ENCODE measurements at regions not wholly inside any gene's neighbourhood (a gene's known extent, or its start where the extent isn't known, plus 50 kb on each side); places are given as distances from the start of the nearest gene placed in this dataset.
A peak's percentile ranks its signal among the peaks of the same experiment; 100 is the strongest.

DNA sequence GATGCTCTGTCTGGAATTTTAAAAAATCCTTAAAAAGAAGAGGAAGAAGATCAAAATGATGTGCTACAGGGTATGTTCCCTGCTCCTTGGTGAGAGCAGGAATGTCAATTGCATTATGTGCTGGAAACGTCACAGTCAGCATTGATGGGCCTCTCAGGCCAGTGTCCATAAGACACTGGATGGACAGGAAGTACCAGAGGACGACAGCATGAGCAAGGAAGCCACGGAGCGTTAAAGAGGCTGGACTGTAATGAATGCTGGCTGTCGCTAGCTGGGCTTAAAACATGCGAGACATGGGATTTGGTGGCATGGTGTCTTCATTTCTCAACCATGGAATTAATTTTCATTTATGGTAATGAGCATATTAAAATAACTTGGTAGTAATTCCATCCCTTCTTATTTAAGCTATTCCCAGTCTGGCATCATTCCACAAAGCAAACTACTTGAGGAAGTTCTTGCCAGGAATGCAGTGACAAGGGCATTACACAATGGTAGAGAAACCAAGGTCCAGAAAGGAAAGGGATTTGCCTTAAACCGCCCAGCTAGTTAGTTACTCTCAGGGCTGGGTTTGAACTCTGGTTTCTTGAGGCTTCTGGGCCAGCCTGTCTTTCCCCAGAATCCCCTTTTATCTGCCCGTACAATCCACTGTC, 166.6 kb upstream of the SOX4 start:
- DNase-seq (ENCODE audit: low spot score) = no peak

DNA sequence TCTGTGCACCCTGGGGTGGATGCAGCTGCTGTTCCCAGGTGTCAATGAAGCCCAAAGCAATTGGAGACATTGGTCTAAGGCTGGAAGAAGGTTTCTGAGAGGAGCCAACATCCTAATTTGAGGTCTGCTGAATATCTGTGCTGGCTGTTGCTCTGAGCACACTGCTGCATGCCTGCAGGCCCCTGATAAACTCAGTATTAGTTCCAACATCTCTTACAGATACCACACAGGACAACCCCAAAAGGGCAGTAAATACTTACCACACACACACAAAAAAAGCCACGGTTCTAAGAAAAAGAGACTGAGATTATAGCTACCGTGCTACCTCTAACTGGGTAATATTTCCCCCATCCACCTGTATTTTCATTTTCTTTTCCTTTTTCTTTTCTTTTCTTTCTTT, 164.3 kb upstream of the SOX4 start:
- DNase-seq (ENCODE audit: low spot score) = no peak

DNA sequence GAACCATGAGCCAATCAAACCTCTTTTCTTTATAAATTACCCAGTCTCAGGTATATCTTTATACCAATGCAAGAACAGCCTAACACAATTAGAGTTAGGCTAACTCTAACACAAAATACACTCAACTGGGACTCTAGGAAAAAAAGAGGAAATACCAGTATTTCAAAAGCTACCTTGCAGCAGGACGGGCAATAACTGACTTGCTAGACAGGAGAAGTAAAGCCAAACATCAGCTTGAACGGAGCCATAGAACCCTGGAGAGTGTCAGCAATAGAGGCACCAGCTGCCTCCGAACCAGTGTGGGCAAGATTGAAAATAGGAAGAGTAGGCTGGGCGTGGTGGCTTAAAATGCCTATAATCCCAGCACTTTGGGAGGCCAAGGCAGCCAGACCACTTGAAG, 162.0 kb upstream of the SOX4 start:
- DNase-seq (ENCODE audit: low spot score) = no peak

DNA sequence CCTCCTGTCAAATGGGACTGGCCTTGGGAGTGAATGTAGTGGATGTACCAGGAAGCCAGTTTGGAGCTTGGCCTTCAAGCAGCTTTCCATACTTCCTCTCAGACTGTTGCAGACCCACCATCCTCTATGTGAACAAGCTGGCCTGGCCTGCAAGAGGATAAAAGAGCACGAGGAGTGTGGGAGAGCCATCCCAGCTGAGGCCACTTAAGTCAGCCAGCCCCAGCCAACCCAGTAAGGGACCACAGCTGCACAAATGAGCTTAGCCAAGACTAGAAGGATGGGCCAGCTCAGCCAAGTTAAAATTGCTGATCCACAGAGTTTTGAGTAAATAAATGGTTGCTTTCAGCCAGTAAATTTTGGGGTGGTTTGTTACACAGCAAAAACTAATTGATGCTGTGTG, 156.9 kb upstream of the SOX4 start:
- no peak for DNase-seq (ENCODE audit: low spot score)

DNA sequence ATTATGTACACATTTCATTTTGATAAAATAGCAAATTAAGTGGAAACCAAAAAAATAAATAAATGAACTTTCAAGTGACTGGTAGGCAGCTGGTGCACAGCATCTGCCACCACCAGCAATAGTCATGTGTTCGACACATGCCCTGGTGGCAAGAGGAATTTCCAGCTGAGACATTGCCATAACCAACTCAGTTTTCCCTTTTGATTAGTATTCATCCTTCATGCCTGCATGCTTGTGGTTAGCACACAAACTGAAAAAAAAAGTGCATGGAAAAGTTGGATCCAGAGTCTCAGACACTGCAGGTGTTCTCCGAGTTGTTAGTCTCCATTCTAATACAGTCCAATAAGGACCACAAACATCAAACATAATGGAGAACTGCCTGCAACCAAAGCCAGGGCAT, 156.0 kb upstream of the SOX4 start:
- DNase-seq (ENCODE audit: low spot score) = no peak

DNA sequence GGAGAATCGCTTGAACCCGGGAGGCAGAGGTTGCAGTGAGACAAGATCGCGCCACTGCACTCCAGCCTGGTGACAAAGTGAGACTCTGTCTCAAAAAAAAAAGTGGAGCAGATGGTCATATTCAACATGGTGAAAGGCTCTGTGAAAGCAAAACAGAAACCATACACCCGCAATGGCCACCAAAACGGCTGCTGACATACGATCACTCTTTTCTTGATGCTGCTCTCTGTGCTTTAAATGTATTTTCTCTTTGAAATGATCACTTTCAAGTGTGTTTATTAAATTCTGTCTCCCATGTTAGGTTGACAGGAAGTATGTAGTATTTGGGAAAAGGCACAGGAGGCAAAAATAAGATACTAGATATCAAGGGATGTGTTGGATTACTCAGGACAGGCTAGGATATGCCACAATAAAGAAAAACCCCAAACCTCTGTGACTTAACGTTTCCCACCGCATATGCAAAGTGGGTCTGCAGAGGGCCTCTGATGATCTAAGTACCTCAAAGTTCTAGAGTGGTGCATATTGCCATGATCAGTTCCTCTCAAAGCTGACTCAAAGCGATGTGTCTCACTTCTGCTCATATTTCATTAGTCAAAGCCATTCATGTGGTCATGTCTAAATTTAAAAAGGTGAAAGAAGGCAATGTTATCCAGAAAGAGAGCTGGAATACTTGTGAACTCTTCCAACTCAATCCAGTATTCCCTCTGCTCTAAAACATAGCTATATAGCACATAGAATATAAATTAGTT, 155.1 kb upstream of the SOX4 start:
- DNase-seq (ENCODE audit: low spot score) = no peak

DNA sequence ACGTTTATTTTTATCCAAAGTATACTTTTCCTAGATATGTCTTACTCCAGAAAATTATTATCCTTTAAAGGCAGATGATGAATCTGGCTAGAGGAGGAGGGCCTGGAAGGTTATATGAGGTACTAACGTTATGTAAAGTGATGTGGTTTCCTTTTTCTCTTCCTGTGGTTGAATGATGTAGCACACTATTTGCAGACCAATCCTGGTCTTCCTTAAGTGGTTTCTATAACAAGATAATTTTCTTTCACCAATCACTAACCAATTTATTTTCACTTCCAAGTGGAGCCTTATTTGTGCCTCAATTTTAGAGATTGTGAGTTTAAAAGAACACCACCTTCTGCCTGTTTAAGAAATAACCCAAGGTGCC, 154.6 kb upstream of the SOX4 start:
- no peak for DNase-seq (ENCODE audit: low spot score)

DNA sequence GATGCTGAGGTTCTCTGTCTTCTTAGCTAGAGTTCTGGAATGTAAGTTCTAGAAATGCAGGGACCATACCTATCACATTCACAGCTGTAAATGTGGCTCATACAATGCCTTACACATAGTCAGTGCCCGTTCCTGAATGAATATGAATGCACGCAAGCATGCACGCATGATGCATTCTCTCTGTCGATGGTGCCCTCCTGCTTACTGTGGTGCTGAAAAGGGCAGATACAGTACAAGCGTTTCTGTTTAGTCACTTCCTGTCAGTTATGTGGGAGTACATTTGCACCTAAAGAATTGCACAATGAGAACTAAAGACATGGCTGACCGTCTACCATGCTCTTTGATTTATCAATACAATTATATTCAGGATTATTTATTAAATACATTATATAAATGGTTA, 152.2 kb upstream of the SOX4 start:
- DNase-seq (ENCODE audit: low spot score) = no peak

DNA sequence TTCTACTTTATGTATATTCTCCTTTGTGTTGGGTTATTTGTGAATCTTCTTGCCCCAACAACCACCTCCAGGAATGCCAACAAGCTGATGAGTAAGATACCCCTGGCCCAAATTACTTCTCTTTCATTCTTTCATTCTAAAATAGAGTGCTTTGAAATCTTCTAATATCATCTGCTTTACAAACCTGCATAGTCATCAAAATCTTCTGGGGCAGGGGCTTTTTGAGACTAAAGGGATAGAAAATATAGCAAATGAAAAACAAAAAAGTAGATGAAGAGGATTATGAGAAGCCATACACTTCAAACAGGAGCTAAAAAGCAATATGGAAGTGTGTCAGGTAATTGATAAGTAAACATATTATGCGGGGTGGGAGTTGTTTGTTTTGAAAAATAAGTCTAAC, 150.7 kb upstream of the SOX4 start:
- no peak for DNase-seq (ENCODE audit: low spot score)

DNA sequence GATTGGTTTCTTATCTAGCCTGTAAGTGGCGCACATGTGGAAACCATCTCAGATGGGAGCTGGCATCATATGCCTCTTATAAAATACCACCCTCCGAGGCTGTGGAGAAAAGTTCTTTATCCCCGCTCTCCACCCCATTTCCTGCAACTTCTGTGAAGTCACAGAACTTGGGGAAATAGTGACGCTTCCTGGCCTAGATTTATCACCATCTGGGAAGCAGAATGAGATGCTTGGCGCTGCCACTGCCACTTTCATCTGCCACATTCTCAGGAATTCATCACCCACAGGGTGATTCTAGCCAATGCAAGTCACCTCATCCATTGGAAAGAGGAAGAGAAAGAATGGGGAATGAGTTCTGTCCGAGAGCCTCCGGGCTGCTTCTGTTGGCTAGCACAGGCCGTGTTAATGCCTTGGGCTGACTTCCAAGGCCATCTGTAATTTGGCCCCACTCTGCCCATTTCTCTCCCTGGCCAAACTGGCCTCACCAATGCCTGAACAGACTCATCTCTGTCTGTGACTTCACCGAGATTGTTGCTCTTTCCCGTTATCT, 148.8 kb upstream of the SOX4 start:
- DNase-seq (ENCODE audit: low spot score) = no peak

DNA sequence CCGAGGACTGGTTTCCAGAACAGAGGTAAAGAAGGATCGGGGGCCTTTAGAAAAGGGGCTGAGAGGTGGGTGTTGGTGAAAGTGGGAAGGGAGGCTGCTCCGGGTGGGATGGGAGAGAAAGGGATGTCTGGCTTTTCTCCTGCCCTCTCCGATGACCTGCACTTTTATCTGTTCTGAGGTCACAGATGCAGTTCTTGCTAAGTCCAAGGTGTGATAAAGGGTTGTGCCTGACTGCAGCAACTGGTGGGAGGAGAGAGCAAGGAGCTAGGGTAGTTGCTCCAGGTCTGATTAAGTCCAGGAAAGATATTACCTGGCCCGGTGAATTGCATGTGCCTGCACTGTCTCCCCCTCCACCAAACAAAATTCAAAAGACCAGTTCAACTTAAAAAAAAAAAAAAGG, 145.6 kb upstream of the SOX4 start:
- no peak for DNase-seq (ENCODE audit: low spot score)

DNA sequence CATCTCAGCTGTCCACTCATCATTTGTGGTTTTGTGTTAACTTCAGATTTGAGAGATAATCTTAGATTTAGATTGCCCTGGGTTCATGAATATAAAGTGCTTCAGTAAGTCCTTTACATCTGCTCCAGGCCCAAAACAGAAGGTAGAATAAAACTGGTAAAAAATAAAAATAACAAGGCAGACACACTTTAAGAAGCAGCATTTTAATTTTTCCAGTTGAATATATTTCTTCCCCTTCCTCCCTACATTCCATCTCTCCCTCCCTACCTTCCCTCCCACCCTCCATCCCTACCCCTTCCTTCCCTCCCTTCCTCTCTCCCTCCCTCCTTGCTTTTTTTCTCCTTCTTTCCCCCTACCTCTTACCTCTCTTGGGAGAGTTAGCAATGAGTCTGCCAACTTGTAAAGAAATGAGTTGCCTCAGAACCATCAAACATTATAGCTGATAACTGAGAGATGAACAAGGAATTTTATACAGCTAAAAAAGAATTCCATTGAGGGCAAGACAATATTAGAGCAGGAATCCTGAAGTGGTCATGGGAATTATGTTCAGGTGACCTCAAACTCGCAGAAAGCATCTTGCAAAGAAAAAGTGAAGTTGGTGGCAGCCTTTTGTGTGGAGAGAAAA, 145.0 kb upstream of the SOX4 start:
- DNase-seq (ENCODE audit: low spot score) = no peak

DNA sequence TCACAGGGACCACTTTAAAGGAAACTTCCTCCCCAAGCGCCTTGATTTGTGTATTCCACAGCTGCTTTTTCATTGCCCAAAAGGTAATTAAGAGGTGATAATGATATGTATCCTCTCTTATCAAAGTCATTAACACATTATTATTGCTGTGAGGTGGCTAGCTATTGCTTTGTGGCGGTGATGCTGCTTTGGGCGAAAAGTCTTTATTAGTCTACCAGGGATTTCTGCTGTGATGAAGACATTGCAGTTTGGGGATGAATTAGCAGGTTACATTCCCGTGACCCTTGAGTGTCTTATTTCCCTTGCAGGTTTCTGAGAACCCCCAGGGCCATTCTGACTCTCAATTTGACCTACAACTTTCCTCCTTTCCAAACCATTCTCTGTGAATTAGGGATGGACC, 143.4 kb upstream of the SOX4 start:
- no peak for DNase-seq (ENCODE audit: low spot score)

DNA sequence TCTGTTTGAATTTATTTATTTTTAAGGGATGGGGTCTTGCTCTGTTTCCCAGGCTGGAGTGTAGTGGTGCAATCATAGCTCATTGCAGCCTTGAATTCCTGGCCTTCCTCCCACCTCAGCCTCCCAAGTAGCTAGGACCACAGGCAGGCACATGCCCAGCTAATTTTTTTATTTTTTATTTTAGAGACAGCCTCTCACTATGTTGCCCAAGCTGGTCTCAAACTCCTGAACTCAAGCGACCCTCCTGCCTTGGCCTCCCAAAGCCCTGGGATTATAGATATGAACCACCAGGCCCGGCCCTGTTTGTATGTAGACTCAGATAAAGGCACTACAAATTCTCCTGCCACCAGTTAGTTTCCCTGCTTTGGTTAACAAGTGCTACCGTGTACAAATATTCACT, 142.9 kb upstream of the SOX4 start:
- DNase-seq (ENCODE audit: low spot score) = no peak

DNA sequence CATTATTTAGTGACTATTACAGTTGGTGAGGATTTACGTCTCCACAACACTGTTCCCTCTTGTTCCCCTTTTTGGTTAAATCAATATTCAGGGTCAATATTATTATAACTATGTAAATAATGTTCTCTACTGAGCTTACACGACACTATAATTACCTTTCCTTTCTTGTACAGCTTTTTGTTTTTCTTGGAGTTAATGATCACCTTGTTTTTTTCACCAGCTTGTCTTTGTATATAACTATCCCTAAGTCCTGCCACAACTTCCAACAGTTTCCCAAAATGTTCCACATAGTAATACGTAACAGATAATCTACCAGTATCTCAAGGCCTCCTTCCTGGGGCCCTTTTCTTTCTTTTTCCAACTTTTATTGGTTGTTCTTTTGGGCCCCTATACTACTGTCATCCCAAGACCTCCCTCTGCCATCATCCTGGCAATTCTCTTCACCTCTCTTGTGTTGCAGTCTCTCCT, 142.0 kb upstream of the SOX4 start:
- DNase-seq (ENCODE audit: low spot score) = peak; percentile 30

DNA sequence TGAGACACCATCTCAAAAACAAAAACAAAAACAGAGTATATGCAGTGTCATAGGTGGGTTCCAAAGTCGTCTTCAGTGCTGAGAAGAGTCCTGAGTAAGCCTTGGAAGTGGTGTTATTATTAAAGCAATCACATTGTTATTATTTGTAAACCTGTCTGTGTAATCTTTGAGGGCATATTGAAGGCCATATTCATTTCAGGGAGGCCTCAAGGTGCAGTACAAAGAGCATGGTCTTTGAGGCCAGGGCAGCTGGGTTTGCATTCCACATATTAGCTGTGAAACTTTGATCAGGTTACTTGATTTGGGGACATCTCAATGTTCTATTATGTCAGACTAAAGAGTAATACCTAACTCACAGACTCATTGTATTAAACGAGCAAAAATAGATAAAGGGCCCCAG, 139.3 kb upstream of the SOX4 start:
- DNase-seq (ENCODE audit: low spot score) = no peak

DNA sequence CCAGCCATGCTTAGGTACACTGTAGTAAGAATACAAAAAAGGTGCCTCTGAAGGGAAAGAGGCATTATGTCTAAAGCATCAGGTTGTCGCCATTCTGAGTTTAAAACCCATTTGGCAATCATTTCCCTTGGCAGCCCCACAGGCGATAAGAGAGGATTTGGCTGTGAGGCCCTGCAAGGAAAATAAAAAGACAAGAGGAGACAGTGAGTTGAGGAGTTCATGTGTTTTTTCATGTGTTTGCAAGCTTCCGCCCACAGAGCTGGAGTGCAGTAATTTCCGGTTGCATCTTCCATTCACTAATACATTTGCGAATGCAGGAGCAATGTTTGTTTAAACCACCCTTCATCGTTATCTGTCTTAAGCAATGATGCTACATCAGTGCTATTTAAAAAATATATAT, 138.5 kb upstream of the SOX4 start:
- DNase-seq (ENCODE audit: low spot score) = no peak

DNA sequence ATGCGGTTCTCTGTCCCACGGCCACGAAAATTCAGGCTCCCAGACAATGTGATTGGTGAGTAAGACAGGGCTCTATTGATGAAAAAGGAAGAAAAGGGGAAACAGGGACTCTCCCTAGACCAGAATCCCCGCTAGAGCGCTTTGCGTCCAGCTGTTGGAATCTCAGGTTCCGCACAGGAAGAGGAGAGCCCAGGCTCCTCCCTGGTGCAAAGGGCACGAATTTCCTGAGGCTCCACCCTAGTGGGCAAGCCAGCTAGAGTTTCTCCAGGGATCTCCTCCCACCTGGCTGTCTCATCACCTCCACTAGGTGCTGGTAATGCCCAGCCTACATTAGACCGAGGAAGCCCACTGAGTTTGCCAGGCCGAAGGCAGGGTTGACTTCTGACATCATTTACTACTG, 135.9 kb upstream of the SOX4 start:
- peak; percentile 33 for DNase-seq (ENCODE audit: low spot score)

DNA sequence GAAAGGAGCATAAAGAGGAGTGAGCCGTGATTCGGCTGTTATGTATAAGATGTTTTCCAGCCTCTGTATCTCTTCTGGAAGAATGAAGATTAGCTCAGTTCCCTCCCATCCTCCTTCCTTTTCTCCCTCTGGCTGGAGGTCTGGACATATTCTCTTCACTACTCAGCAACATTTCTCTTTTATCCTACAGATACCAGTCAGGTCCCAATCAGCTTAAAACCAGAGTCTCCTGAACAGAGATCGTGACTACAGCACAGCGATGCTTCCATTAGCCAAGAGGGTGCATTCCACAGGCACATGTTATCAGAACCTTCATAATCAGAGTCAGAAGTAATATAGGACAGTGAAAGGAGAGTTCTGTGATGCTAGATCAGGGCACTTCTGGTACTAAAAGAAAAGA, 133.9 kb upstream of the SOX4 start:
- DNase-seq (ENCODE audit: low spot score) = no peak

DNA sequence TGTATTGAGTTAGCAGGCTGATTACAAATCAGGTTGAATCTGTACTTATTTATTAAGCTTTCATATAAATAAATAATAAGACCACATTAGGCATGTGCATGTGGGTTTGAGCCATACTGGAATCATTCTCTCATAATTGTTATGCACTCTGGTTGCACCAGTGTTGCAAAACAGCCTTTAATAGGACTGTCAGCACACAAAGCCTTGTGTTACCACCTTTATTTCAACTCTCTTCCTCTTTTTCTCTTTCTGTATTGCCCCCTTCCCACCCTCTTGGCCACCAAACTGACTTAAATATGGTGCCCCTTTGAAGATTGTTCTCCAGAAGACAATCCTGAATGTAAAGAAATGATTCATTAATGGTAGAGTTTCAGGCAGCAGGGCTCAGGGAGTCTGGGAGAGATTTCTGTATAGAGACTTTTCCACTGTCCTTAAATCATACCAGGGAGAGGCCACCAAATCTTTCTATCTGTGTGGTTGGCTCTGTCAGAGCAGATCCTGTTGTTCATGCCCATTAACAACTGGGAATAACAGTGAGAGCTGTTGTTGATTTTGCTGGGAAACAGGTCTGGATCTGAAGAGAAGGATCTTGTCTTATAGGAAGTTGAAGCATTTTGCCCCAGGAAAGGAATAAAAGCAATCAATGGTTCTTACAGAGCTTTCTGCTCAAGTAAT, 131.6 kb upstream of the SOX4 start:
- DNase-seq (ENCODE audit: low spot score) = no peak

DNA sequence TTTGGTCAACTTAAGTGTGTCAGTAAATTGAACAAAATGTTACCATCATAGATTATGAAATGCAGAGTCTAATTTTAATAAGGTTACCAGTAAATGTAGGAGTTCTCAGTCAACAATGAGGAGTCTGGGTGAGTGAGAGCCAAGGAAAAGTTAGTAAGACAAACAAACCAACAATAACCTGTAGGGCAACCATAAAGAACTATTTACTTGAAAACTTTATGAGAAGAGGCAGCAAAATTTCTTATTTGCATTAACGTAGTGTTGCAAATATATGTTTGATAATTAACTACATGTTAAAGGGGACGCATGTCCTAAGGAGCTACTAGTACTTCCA, 131.1 kb upstream of the SOX4 start:
- no peak for DNase-seq (ENCODE audit: low spot score)

DNA sequence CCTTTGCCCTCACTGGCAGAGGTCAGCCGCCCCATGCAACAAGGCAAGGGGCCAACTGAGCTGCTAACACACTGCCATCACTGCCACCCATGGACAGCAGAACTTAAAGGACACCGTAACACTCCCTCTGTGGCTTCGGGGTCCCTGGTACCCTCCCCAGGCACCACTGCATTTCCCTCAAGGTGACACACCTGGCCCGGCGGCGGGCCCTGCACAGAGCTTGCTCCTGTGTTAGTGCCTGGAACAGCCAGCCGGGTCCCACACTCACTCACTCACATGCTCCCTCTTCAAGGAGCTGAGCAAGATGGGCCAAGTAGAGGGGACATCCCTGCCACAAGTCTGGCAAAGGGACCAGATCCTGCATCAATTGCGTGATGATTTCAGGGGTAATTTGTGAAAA, 126.5 kb upstream of the SOX4 start:
- no peak for DNase-seq (ENCODE audit: low spot score)

DNA sequence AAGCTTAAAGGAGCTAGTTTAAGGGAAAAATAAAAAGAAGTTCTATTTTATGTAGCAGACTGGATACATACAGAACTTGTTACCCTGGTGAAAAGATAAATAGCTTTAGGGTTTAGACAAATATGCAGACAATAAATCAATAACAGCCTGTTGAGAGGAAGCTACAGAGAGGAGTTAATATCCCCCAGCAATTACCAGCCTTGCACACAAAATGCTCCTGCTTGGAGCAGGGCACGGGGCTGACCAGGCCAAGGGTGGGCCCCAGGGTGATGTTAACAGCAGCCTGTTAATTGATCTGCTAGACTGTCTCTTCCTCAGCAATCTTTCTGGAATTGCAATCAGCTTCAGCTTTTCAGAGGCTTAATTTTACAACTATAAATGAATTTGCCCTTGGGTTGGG, 125.1 kb upstream of the SOX4 start:
- DNase-seq (ENCODE audit: low spot score) = no peak
